ENCODE measurements at regions not wholly inside any gene's neighbourhood (a gene's known extent, or its start where the extent isn't known, plus 50 kb on each side); places are given as distances from the start of the nearest gene placed in this dataset.

- Mint-ChIP-seq H3K27ac (no peak overlapping the region), H3K4me1 (peaks cover 35% of the 10 kb centered on the region), H3K4me3 (no peak overlapping the region)
Measured at GRCh38 chr20:58075586-58076345, 152.7 kb downstream of the ANKRD60 start.

DNA sequence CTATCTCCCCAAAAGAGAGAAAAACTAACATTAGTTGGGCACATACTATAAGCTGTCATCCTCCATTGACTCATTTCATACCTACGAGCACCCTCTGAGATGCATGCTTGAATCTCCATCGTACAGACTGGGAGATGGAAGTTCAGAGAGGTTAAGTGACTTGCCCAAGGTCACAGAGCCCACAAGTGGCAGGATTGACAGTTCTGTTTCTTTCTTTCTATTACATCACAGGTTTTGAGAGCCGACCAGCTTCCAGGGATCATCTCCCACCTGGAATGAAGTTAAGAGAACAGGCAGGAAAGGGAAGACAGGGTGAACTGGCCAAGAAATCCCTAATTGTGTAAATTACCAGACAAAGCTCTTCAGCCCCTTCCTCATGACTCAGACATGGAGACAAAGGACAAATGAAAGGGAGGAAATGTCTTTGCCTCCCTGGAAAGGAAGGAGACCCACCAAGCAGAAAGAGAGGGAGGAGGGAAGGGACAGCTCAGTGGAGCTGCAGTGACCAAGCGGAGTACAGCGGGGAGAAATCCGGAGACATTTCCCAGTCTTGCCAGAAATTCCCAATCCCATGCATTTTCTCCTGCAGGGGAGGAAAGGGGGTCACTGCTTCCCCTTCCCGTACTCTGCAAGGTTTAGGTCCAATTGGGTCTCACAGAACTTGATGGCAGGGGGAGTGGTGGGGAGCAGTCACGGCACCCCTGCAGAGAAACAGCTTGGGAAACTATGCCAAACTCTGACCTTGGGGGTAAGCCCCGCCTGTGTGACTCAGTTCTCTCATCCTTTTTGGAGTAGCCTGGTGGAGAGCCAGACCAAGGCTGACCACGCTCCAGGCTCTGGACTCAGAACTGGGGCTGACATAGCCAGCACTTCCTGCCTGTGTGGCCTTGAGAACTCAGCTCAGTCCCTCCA lies 154.3 kb downstream of the ANKRD60 start:
- Mint-ChIP-seq H3K4me3 (no peak overlapping the region), H3K4me1 (peaks cover 35% of the 10 kb centered on the region), H3K36me3 (ENCODE audit: low read depth) (no peaks in the 10 kb centered on the region), H3K9me3 (no peaks in the 10 kb centered on the region), H3K27me3 (ENCODE audit: low read depth, poor library complexity) (peaks cover 33% of the 10 kb centered on the region), H3K27ac (no peak overlapping the region)
- no peak for DNase-seq
- TF ChIP-seq, protein P1, sequence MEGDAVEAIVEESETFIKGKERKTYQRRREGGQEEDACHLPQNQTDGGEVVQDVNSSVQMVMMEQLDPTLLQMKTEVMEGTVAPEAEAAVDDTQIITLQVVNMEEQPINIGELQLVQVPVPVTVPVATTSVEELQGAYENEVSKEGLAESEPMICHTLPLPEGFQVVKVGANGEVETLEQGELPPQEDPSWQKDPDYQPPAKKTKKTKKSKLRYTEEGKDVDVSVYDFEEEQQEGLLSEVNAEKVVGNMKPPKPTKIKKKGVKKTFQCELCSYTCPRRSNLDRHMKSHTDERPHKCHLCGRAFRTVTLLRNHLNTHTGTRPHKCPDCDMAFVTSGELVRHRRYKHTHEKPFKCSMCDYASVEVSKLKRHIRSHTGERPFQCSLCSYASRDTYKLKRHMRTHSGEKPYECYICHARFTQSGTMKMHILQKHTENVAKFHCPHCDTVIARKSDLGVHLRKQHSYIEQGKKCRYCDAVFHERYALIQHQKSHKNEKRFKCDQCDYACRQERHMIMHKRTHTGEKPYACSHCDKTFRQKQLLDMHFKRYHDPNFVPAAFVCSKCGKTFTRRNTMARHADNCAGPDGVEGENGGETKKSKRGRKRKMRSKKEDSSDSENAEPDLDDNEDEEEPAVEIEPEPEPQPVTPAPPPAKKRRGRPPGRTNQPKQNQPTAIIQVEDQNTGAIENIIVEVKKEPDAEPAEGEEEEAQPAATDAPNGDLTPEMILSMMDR (IDR thresholded peaks at IDR 0.05): no peak

More at GRCh38 chr20:58075586-58076345, 152.7 kb downstream of the ANKRD60 start:
- Mint-ChIP-seq H3K27me3 (ENCODE audit: low read depth, poor library complexity) (peaks cover 21% of the 10 kb centered on the region), H3K9me3 (no peaks in the 10 kb centered on the region), H3K36me3 (ENCODE audit: low read depth) (no peaks in the 10 kb centered on the region)
- DNase-seq: no peak
- TF ChIP-seq, protein P1 (IDR thresholded peaks at IDR 0.05): no peak

- Mint-ChIP-seq H3K27me3 (ENCODE audit: low read depth, poor library complexity) (peaks cover 40% of the 10 kb centered on the region), H3K4me1 (peaks cover 35% of the 10 kb centered on the region), H3K27ac (no peak overlapping the region), H3K4me3 (no peak overlapping the region), H3K9me3 (no peaks in the 10 kb centered on the region), H3K36me3 (ENCODE audit: low read depth) (no peaks in the 10 kb centered on the region)
- no peak for DNase-seq
- TF ChIP-seq, protein P1 (IDR thresholded peaks at IDR 0.05): no peak
Measured at GRCh38 chr20:58072695-58073671, 155.5 kb downstream of the ANKRD60 start.

DNA sequence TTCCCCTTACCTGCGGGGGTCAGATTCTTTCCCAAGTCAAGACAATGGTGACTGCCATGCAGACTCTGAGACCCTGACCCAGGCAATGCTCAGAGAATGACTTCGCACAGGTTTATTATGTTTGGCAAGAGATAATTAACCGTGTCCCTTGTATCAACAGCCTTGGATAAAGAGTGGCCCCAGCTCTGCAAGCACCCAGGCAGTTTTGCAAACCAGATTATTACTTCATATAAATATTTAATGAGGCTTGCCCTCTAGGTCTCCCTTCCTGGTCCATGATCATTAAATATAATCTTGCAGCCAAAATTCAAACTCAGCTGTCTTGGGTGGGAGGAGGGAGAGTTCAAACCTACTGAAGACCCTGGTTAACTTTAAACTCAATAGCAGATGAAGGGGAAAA lies 156.5 kb downstream of the ANKRD60 start:
- H3K4me1 Mint-ChIP-seq: peaks cover 35% of the 10 kb centered on the region
- TF ChIP-seq, protein P1 (IDR thresholded peaks at IDR 0.05): no peak
- no peaks in the 10 kb centered on the region for H3K36me3 Mint-ChIP-seq (ENCODE audit: low read depth)
- H3K27me3 Mint-ChIP-seq (ENCODE audit: low read depth, poor library complexity): peaks cover 49% of the 10 kb centered on the region
- H3K27ac Mint-ChIP-seq: no peak overlapping the region
- DNase-seq: no peak
- no peaks in the 10 kb centered on the region for H3K9me3 Mint-ChIP-seq
- H3K4me3 Mint-ChIP-seq: no peak overlapping the region

DNA sequence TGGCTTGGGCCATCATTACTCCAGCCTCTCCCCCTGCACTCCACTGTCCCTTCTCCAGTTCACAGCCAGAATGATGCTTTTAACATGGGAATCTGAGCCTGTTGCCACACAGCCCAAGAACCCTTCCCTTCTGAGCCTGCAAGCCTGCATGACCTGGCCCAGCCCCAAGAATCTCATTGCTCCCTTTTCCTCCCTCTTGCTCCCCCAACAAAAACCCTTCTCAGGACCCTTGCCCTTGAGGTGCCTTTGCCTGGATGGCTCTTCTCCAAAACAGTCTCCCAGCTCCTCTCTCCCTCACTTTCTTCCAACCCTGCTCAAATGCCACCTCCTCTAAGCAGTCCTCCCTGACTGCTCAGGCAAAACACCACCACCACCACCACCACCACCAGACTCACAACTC lies 157.2 kb downstream of the ANKRD60 start:
- Mint-ChIP-seq H3K27me3 (ENCODE audit: low read depth, poor library complexity) (peaks cover 48% of the 10 kb centered on the region), H3K9me3 (no peaks in the 10 kb centered on the region), H3K36me3 (ENCODE audit: low read depth) (no peaks in the 10 kb centered on the region), H3K4me1 (peaks cover 35% of the 10 kb centered on the region), H3K27ac (no peak overlapping the region), H3K4me3 (no peak overlapping the region)
- TF ChIP-seq, protein P1 (IDR thresholded peaks at IDR 0.05): no peak
- DNase-seq: no peak
